HCT116 (cell line): ENCODE measurements at regions not wholly inside any gene's neighbourhood (a gene's known extent, or its start where the extent isn't known, plus 50 kb on each side); places are given as distances from the start of the nearest gene placed in this dataset.

Source experiments
- ATAC-seq: fragments of 200-7000 bp; cut with Tn5 transposase; 2 replicates; pipeline ENCODE4 v1.9.1; 2020; ENCODE audit warnings: mild to moderate bottlenecking, moderate library complexity
- BruUV-seq: library from RNA; stranded (reverse); fragments of 400-500 nt; replicated peaks from 2 replicates; lab custom pipeline; 2021; lab: Mats Ljungman, UMichigan
- CTCF ChIA-PET: fragments of 300-600 bp; sonication (Branson Sonifier 250); formaldehyde crosslinking; loops from one replicate; lab custom pipeline; 2021; ENCODE audit warnings: antibody characterized with exemption; lab: Charles Lee
- POLR2A ChIA-PET: fragments of 300-600, 350-600 bp; sonication (Branson Sonifier 250); formaldehyde crosslinking; loops from one replicate; lab custom pipeline; 2021; ENCODE audit warnings: antibody characterized with exemption; lab: Charles Lee
- RAD21 ChIA-PET, 2 experiments: fragments of 300-600 bp; sonication (Branson Sonifier 250); formaldehyde crosslinking; loops; one replicate each; lab custom pipeline; 2023; ENCODE audit warnings: low total read pairs in 2 of 2; ENCODE audit not compliant: uncharacterized antibody in 2 of 2, unreplicated experiment in 2 of 2, low non-redundant PET in 1 of 2; lab: Charles Lee
- DNase-seq: peaks from one replicate; pipeline ENCODE4 v3.0.0-alpha.2; 2010; ENCODE audit warnings: low read depth, low spot score
- H2AFZ ChIP-seq: fragments of 200-600 bp; shearing (Covaris generic), sonication (generic); 2 replicates; pipeline ENCODE4 v1.6.1; 2017; ENCODE audit warnings: low read depth, mixed run types, mixed read lengths, antibody characterized with exemption, low read length; ENCODE audit not compliant: poor library complexity, severe bottlenecking
- H3K27ac ChIP-seq: 2 replicates; pipeline ENCODE4 v1.5.1; 2012; ENCODE audit warnings: low read depth, low read length
- H3K27me3 ChIP-seq: fragments of 200-600 bp; sonication (generic); 2 replicates; pipeline ENCODE4 v1.6.1; 2016; ENCODE audit warnings: mixed run types, low read length, mixed read lengths; ENCODE audit not compliant: insufficient read depth
- H3K36me3 ChIP-seq, 2 experiments: fragments of 200-500 bp in 1 of 2; fragments of 200-600 bp in 1 of 2; sonication (Bioruptor generic) in 1 of 2; sonication (generic) in 1 of 2; 2 replicates each; pipeline versions ENCODE4 v1.5.1 to v1.6.1; 2014 to 2016; ENCODE audit warnings: low read length in 2 of 2, inconsistent platforms in 1 of 2, mixed read lengths in 1 of 2, mixed run types in 1 of 2; ENCODE audit not compliant: insufficient read depth in 2 of 2, control insufficient read depth in 1 of 2
- H3K4me1 ChIP-seq, 2 experiments: fragments of 200-600 bp in 1 of 2; sonication (generic) in 1 of 2; 2 replicates each; pipeline versions ENCODE4 v1.5.1 to v1.6.1; 2012 to 2017; ENCODE audit warnings: low read length in 2 of 2, inconsistent platforms in 1 of 2, mild to moderate bottlenecking in 1 of 2, mixed read lengths in 1 of 2, mixed run types in 1 of 2, moderate library complexity in 1 of 2; ENCODE audit not compliant: insufficient read depth in 2 of 2, control insufficient read depth in 1 of 2
- H3K4me2 ChIP-seq: fragments of 200-600 bp; sonication (generic); 2 replicates; pipeline ENCODE4 v1.6.1; 2017; ENCODE audit warnings: mixed run types, low read length, mixed read lengths
- H3K4me3 ChIP-seq, 2 experiments: fragments of 200-600 bp in 1 of 2; sonication (generic) in 1 of 2; replicated peaks in 1 of 2; 2 replicates each; pipeline ENCODE4 v1.5.1; 2011 to 2016; ENCODE audit warnings: low read length in 2 of 2, control low read depth in 1 of 2, low read depth in 1 of 2, mild to moderate bottlenecking in 1 of 2, mixed read lengths in 1 of 2, mixed run types in 1 of 2
- H3K79me2 ChIP-seq: fragments of 200-600 bp; sonication (generic); 2 replicates; pipeline ENCODE4 v1.6.1; 2017; ENCODE audit warnings: mild to moderate bottlenecking, mixed run types, low read length, moderate library complexity, mixed read lengths; ENCODE audit not compliant: insufficient read depth
- H3K9ac ChIP-seq: fragments of 200-600 bp; sonication (generic); 2 replicates; pipeline ENCODE4 v1.6.1; 2016; ENCODE audit warnings: low read length, mixed read lengths
- H3K9me2 ChIP-seq: fragments of 200-600 bp; sonication (generic), shearing (Covaris generic); 2 replicates; pipeline ENCODE4 v1.6.1; 2017; ENCODE audit warnings: mixed run types, mild to moderate bottlenecking, moderate library complexity; ENCODE audit not compliant: insufficient read depth
- H3K9me3 ChIP-seq, 2 experiments: fragments of 200-500 bp in 1 of 2; fragments of 200-600 bp in 1 of 2; sonication (Bioruptor generic) in 1 of 2; sonication (generic) in 1 of 2; 2 replicates each; pipeline ENCODE4 v1.6.1; 2014 to 2017; ENCODE audit warnings: low read length in 2 of 2, mixed read lengths in 2 of 2, inconsistent platforms in 1 of 2, low read depth in 1 of 2, mild to moderate bottlenecking in 1 of 2, mixed run types in 1 of 2, moderate library complexity in 1 of 2; ENCODE audit not compliant: control insufficient read depth in 1 of 2, insufficient read depth in 1 of 2
- H4K20me1 ChIP-seq: fragments of 200-600 bp; sonication (generic), shearing (Covaris generic); 2 replicates; pipeline ENCODE4 v1.6.1; 2017; ENCODE audit warnings: mixed run types, mild to moderate bottlenecking, moderate library complexity; ENCODE audit not compliant: insufficient read depth
- ELF1 ChIP-seq: IDR thresholded peaks from 2 replicates; pipeline ENCODE4 v1.6.1; 2012; ENCODE audit warnings: low read depth, borderline replicate concordance
- FOSL1 ChIP-seq: IDR thresholded peaks from 2 replicates; pipeline ENCODE4 v1.6.1; 2012; ENCODE audit warnings: low read depth
- MAX ChIP-seq: IDR thresholded peaks from 2 replicates; pipeline ENCODE4 v1.6.1; 2012
- RAD21 ChIP-seq: IDR thresholded peaks from 2 replicates; pipeline ENCODE4 v1.6.1; 2012; ENCODE audit warnings: low read depth, mild to moderate bottlenecking
- REST ChIP-seq: IDR thresholded peaks from 2 replicates; pipeline ENCODE4 v1.6.1; 2012; ENCODE audit warnings: low read depth
- SIN3A ChIP-seq: IDR thresholded peaks from 2 replicates; pipeline ENCODE4 v1.6.1; 2012; ENCODE audit warnings: low read depth
- SP1 ChIP-seq: IDR thresholded peaks from 2 replicates; pipeline ENCODE4 v1.6.1; 2012; ENCODE audit warnings: low read depth
- SRF ChIP-seq: IDR thresholded peaks from 2 replicates; pipeline ENCODE4 v1.6.1; 2012; ENCODE audit warnings: low read depth
- ZFX ChIP-seq: fragments of 450-650 bp; IDR thresholded peaks from 2 replicates; pipeline ENCODE4 v1.6.1; 2017
- intact Hi-C: fragments of 100-400 bp; cut with micrococcal nuclease; formaldehyde crosslinking; loops from 2 replicates; pipeline ENCODE4 v1.10.0; 2022
- TF ChIP-seq, protein P1 (sequence below): IDR thresholded peaks from 2 replicates; pipeline ENCODE4 v1.6.1; 2012

GRCh38 chr2:236974752-236975151 lies 110.9 kb upstream of the COPS8 start:
- H3K4me1 ChIP-seq, result no peaks in the 10 kb centered on the region
- POLR2A ChIA-PET, result no interaction called here
- intact Hi-C loops, result no loop called here
- TF ChIP-seq SP1 (no peak), RAD21 (no peak), ZFX (no peak), FOSL1 (no peak), SRF (no peak), REST (no peak), ELF1 (no peak), MAX (no peak), SIN3A (no peak)
- TF ChIP-seq, protein P1, sequence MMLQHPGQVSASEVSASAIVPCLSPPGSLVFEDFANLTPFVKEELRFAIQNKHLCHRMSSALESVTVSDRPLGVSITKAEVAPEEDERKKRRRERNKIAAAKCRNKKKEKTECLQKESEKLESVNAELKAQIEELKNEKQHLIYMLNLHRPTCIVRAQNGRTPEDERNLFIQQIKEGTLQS, result no peak
- peaks cover 57% of the 10 kb centered on the region; the same call in 1 of the 2 replicates for H3K27me3 ChIP-seq
- no peaks in the 10 kb centered on the region for H3K9me3 ChIP-seq
- RAD21 ChIA-PET, result no interaction called here
- no peaks in the 10 kb centered on the region for H3K9me2 ChIP-seq
- no peaks in the 10 kb centered on the region for H3K36me3 ChIP-seq
- DNase-seq, result no peak
- no peak overlapping the region for H3K27ac ChIP-seq
- no peak overlapping the region for H2AFZ ChIP-seq
- CTCF ChIA-PET, result no interaction called here
- H3K4me2 ChIP-seq, result no peak overlapping the region
- no TSS peak for BruUV-seq
- ATAC-seq, result no peak
- no peak overlapping the region for H3K4me3 ChIP-seq
- H3K79me2 ChIP-seq, result no peaks in the 10 kb centered on the region
- no peak overlapping the region for H3K9ac ChIP-seq
- H4K20me1 ChIP-seq, result no peaks in the 10 kb centered on the region
